ENCODE measurements at regions not wholly inside any gene's neighbourhood (a gene's known extent, or its start where the extent isn't known, plus 50 kb on each side); places are given as distances from the start of the nearest gene placed in this dataset.

GRCh38 chr6:48369100-48369499 is 258.1 kb upstream of the PTCHD4 start:
- H3K4me1 Mint-ChIP-seq (ENCODE audit: low read depth), result no peaks in the 10 kb centered on the region

GRCh38 chr6:48325701-48326100 is 214.7 kb upstream of the PTCHD4 start:
- Mint-ChIP-seq H3K27ac (no peak overlapping the region), H3K36me3 (ENCODE audit: insufficient read depth in 2 of 2) (no peaks in the 10 kb centered on the region), H3K4me3 (no peak overlapping the region), H3K4me1 (ENCODE audit: low read depth) (no peaks in the 10 kb centered on the region), H3K27me3 (ENCODE audit: low read depth) (no peaks in the 10 kb centered on the region), H3K9me3 (peaks cover 3 to 8% of the 10 kb centered on the region in 2 donors)
- ATAC-seq (replicated peaks in 1 of 2), result no peak
- DNase-seq, result no peak

More at GRCh38 chr6:48369100-48369499, 258.1 kb upstream of the PTCHD4 start:
- Mint-ChIP-seq H3K9me3 (peaks cover 1 to 3% of the 10 kb centered on the region in 2 donors), H3K27me3 (ENCODE audit: low read depth) (no peaks in the 10 kb centered on the region), H3K36me3 (ENCODE audit: insufficient read depth in 2 of 2) (peaks cover 0 to 1% of the 10 kb centered on the region in 2 donors), H3K27ac (no peak overlapping the region), H3K4me3 (no peak overlapping the region)
- no peak for ATAC-seq (replicated peaks in 1 of 2)
- DNase-seq, result no peak

DNA sequence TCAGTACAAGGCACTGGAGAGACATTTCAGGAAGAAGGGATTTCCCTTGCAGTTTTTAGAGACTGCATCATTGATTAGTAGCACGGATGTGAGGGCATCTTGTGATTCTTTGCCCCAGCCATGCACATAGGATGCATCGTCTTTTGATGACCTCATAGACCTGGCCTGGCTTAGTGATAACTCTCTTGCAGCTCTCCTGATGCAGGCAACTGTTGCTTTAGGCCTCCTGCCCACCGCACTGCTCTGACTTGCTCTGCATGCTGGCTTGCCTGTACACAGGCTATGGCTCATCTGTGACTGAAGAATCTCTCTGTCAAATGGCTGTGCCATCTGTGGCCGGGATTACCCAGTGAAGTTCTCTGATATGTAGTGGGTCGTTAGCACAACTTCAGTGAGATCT is 207.7 kb upstream of the PTCHD4 start:
- Mint-ChIP-seq H3K27me3 (ENCODE audit: low read depth) (no peaks in the 10 kb centered on the region), H3K27ac (no peak overlapping the region), H3K4me3 (no peak overlapping the region), H3K9me3 (peaks cover 2 to 11% of the 10 kb centered on the region in 2 donors), H3K4me1 (ENCODE audit: low read depth) (no peaks in the 10 kb centered on the region), H3K36me3 (ENCODE audit: insufficient read depth in 2 of 2) (peaks cover 0 to 1% of the 10 kb centered on the region in 2 donors)
- DNase-seq, result no peak
- ATAC-seq (replicated peaks in 1 of 2), result no peak

DNA sequence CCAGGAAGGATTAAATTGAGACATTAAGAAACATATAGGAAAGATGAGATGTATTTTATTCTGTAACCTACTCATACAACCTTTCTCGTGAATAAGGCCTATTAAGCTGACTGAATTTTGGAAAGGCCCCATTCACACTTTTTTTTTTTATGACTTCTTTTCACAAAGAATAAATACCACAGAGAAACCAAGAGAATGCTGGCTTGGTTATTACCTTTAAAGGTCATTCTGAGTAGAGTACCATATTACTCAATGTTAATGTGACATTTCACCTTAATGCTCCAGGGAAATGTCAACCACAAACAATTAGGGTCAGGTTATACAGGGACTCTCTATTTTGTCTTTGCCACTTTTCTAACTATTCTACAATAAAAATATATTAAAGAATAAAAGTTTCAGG is 204.9 kb upstream of the PTCHD4 start:
- H3K36me3 Mint-ChIP-seq (ENCODE audit: insufficient read depth in 2 of 2), result peaks cover 0 to 1% of the 10 kb centered on the region in 2 donors
- DNase-seq (no peak), ATAC-seq (replicated peaks in 1 of 2) (no peak)
- H3K4me3 Mint-ChIP-seq, result no peak overlapping the region
- H3K9me3 Mint-ChIP-seq, result peaks cover 2 to 13% of the 10 kb centered on the region in 2 donors
- H3K27ac Mint-ChIP-seq, result no peak overlapping the region
- no peaks in the 10 kb centered on the region for H3K4me1 Mint-ChIP-seq (ENCODE audit: low read depth)
- no peaks in the 10 kb centered on the region for H3K27me3 Mint-ChIP-seq (ENCODE audit: low read depth)

- Mint-ChIP-seq H3K27ac (no peak overlapping the region), H3K4me3 (no peak overlapping the region), H3K4me1 (ENCODE audit: low read depth) (no peaks in the 10 kb centered on the region), H3K27me3 (ENCODE audit: low read depth) (no peaks in the 10 kb centered on the region), H3K9me3 (peaks cover 2 to 13% of the 10 kb centered on the region in 2 donors), H3K36me3 (ENCODE audit: insufficient read depth in 2 of 2) (peaks cover 0 to 1% of the 10 kb centered on the region in 2 donors)
- no peak for ATAC-seq (replicated peaks in 1 of 2)
- DNase-seq, result no peak
Measured at GRCh38 chr6:48315051-48315719, 204.2 kb upstream of the PTCHD4 start.

- DNase-seq, result no peak
- Mint-ChIP-seq H3K9me3 (peaks cover 0 to 8% of the 10 kb centered on the region in 2 donors), H3K27me3 (ENCODE audit: low read depth) (no peaks in the 10 kb centered on the region), H3K4me1 (ENCODE audit: low read depth) (no peaks in the 10 kb centered on the region), H3K27ac (no peak overlapping the region), H3K4me3 (no peak overlapping the region), H3K36me3 (ENCODE audit: insufficient read depth in 2 of 2) (no peaks in the 10 kb centered on the region)
- no peak for ATAC-seq (replicated peaks in 1 of 2)
Measured at GRCh38 chr6:48311301-48311700, 200.3 kb upstream of the PTCHD4 start.

DNA sequence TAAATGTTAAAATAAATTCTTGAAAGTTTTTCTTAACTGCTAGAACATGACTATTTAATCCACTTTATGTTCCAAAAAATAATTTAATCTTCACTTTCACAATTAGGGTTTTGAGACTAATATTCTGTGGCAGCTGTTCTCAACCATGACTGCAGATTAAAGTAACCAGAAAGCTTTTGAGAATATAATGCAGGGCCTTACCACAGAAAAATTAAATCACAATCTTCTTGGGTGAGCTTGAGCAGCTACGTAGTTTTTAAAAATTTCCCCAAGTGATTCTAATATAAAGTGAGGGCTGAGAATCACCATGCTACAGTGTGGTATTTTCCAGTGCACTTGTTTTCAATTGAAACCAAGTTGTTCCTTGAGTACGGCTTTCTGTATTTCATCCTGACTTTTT is 196.6 kb upstream of the PTCHD4 start:
- Mint-ChIP-seq H3K9me3 (peaks cover 11% of the 10 kb centered on the region in 2 donors), H3K4me3 (no peak overlapping the region), H3K27ac (no peak overlapping the region), H3K4me1 (ENCODE audit: low read depth) (no peaks in the 10 kb centered on the region), H3K27me3 (ENCODE audit: low read depth) (no peaks in the 10 kb centered on the region), H3K36me3 (ENCODE audit: insufficient read depth in 2 of 2) (no peaks in the 10 kb centered on the region)
- ATAC-seq (replicated peaks in 1 of 2) (no peak), DNase-seq (no peak)

DNA sequence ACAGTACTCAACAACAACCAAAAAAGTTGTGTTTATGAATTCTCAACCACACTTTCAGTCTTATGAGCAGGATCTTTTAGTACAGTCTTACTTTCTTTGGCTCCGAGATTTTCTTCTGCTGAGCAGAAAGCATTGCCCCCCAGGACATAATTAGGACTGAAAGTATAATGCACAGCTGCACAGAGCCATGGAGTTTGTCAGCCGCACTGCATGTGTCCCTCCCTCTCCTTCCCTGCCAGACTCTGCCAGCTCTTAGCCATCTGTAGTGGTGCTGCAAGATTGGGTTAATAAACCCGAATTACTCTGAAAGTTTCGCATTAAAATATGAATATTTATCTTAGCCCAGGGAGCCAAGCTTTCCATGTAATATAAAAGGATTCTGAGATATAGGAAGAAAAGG is 179.6 kb upstream of the PTCHD4 start:
- H3K36me3 Mint-ChIP-seq (ENCODE audit: insufficient read depth in 2 of 2), result peaks cover 0 to 1% of the 10 kb centered on the region in 2 donors
- H3K9me3 Mint-ChIP-seq, result peaks cover 11 to 12% of the 10 kb centered on the region in 2 donors

DNA sequence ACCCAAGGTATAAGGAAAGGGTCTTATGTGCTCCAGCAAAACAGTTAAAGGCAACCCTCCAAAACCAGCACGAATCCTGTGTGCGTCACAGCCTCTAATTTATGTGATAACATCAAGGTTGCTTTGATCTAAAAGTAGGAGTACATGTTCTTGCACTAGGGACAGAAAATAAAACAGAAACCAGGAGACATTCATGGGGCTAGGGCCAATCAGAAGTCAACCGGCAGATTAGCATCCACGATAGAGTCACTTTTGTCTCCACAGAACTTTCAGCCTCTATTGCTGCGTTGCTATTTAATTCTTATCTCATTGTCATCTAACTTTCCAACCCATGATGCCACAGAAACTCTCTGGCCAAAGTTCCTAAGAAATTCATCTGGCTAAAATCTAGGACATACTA is 178.8 kb upstream of the PTCHD4 start:
- no peak for DNase-seq
- no peak overlapping the region for H3K27ac Mint-ChIP-seq
- peaks cover 12% of the 10 kb centered on the region in 2 donors for H3K9me3 Mint-ChIP-seq
- H3K4me3 Mint-ChIP-seq, result no peak overlapping the region
- peaks cover 0 to 1% of the 10 kb centered on the region in 2 donors for H3K36me3 Mint-ChIP-seq (ENCODE audit: insufficient read depth in 2 of 2)
- no peak for ATAC-seq (replicated peaks in 1 of 2)
- H3K27me3 Mint-ChIP-seq (ENCODE audit: low read depth), result no peaks in the 10 kb centered on the region
- H3K4me1 Mint-ChIP-seq (ENCODE audit: low read depth), result no peaks in the 10 kb centered on the region

More for the DNA sequence above, 179.6 kb upstream of the PTCHD4 start:
- no peak overlapping the region for H3K27ac Mint-ChIP-seq
- ATAC-seq (replicated peaks in 1 of 2) (no peak), DNase-seq (no peak)
- H3K4me3 Mint-ChIP-seq, result no peak overlapping the region
- H3K27me3 Mint-ChIP-seq (ENCODE audit: low read depth), result no peaks in the 10 kb centered on the region
- H3K4me1 Mint-ChIP-seq (ENCODE audit: low read depth), result no peaks in the 10 kb centered on the region

DNA sequence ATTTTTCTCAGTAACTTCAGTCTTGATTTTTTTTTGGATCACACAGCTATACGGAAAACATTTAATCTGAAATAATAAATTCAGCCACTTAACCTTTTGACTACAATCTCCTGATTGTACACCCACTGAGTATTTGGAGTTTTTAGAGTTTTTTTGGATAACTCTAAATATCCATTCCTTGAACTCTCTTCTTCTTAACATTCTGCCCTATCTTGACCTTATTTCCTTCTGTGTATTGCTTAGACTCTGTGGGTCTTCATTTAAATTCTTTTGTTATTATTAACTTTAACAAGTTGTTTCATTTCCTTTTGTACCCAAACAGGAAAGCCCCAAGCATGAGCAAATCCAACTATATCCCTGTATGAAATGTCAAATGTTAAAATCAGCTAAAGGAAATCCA is 170.2 kb upstream of the PTCHD4 start:
- DNase-seq, result no peak
- ATAC-seq (replicated peaks in 1 of 2), result no peak
- Mint-ChIP-seq H3K27me3 (ENCODE audit: low read depth) (no peaks in the 10 kb centered on the region), H3K9me3 (peaks cover 6% of the 10 kb centered on the region in 2 donors), H3K27ac (no peak overlapping the region), H3K4me3 (no peak overlapping the region), H3K36me3 (ENCODE audit: insufficient read depth in 2 of 2) (no peaks in the 10 kb centered on the region), H3K4me1 (ENCODE audit: low read depth) (no peaks in the 10 kb centered on the region)

GRCh38 chr6:48280035-48280620 is 169.1 kb upstream of the PTCHD4 start:
- ATAC-seq (replicated peaks in 1 of 2) (no peak), DNase-seq (no peak)
- H3K4me3 Mint-ChIP-seq, result no peak overlapping the region
- no peaks in the 10 kb centered on the region for H3K27me3 Mint-ChIP-seq (ENCODE audit: low read depth)
- peaks cover 3 to 6% of the 10 kb centered on the region in 2 donors for H3K9me3 Mint-ChIP-seq
- H3K27ac Mint-ChIP-seq, result no peak overlapping the region
- H3K36me3 Mint-ChIP-seq (ENCODE audit: insufficient read depth in 2 of 2), result no peaks in the 10 kb centered on the region
- no peaks in the 10 kb centered on the region for H3K4me1 Mint-ChIP-seq (ENCODE audit: low read depth)

- no peaks in the 10 kb centered on the region for H3K36me3 Mint-ChIP-seq (ENCODE audit: insufficient read depth in 2 of 2)
- no peaks in the 10 kb centered on the region for H3K4me1 Mint-ChIP-seq (ENCODE audit: low read depth)
- no peak overlapping the region for H3K27ac Mint-ChIP-seq
- H3K4me3 Mint-ChIP-seq, result no peak overlapping the region
- H3K9me3 Mint-ChIP-seq, result peaks cover 0 to 4% of the 10 kb centered on the region in 2 donors
- ATAC-seq (replicated peaks in 1 of 2) (no peak), DNase-seq (no peak)
- no peaks in the 10 kb centered on the region for H3K27me3 Mint-ChIP-seq (ENCODE audit: low read depth)
Measured at GRCh38 chr6:48278261-48278660, 167.3 kb upstream of the PTCHD4 start.

DNA sequence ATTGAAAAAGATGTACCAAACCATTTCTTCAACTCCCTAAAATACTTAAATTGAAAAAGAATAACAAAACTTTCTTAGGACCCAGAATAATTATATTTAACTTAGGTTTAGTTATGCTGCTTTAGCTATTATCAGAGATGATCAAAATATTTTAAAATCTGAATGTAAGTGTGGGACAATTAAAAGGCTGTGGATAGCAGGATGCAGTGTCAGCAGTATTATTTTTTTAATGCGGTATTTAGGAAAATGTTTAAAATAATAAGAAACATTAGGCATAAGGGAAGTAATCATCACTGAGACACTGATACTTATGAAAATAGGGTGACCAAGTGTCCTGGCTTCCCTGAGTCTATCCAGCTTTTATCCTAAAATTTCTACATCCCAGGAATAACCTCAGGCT is 161.5 kb upstream of the PTCHD4 start:
- Mint-ChIP-seq H3K9me3 (peaks cover 10 to 13% of the 10 kb centered on the region in 2 donors), H3K27ac (no peak overlapping the region), H3K36me3 (ENCODE audit: insufficient read depth in 2 of 2) (peaks cover 0 to 5% of the 10 kb centered on the region in 2 donors), H3K4me1 (ENCODE audit: low read depth) (no peaks in the 10 kb centered on the region), H3K4me3 (no peak overlapping the region), H3K27me3 (ENCODE audit: low read depth) (no peaks in the 10 kb centered on the region)
- ATAC-seq (replicated peaks in 1 of 2), result no peak
- DNase-seq, result no peak

GRCh38 chr6:48255094-48255493 is 144.1 kb upstream of the PTCHD4 start:
- H3K4me1 Mint-ChIP-seq (ENCODE audit: low read depth), result no peaks in the 10 kb centered on the region
- DNase-seq (no peak), ATAC-seq (replicated peaks in 1 of 2) (no peak)
- no peaks in the 10 kb centered on the region for H3K36me3 Mint-ChIP-seq (ENCODE audit: insufficient read depth in 2 of 2)
- peaks cover 0 to 2% of the 10 kb centered on the region in 2 donors for H3K9me3 Mint-ChIP-seq
- no peak overlapping the region for H3K27ac Mint-ChIP-seq
- no peaks in the 10 kb centered on the region for H3K27me3 Mint-ChIP-seq (ENCODE audit: low read depth)
- no peak overlapping the region for H3K4me3 Mint-ChIP-seq

All from activated T-cell treated with anti-CD3 and anti-CD28 coated beads, Interleukin-2, amount 50 U/mL, for 72 hours (primary cell).